ENCODE measurements at regions not wholly inside any gene's neighbourhood (a gene's known extent, or its start where the extent isn't known, plus 50 kb on each side); places are given as distances from the start of the nearest gene placed in this dataset.
"Not testable (repeated sequence)": the region's sequence is repeated elsewhere in the genome, so short reads cannot be mapped to it uniquely, and the experiment has no call there.

GRCh38 chr4:3867403-3868100, 101.4 kb downstream of the ADRA2C start:
- DNase-seq: no peak

DNA sequence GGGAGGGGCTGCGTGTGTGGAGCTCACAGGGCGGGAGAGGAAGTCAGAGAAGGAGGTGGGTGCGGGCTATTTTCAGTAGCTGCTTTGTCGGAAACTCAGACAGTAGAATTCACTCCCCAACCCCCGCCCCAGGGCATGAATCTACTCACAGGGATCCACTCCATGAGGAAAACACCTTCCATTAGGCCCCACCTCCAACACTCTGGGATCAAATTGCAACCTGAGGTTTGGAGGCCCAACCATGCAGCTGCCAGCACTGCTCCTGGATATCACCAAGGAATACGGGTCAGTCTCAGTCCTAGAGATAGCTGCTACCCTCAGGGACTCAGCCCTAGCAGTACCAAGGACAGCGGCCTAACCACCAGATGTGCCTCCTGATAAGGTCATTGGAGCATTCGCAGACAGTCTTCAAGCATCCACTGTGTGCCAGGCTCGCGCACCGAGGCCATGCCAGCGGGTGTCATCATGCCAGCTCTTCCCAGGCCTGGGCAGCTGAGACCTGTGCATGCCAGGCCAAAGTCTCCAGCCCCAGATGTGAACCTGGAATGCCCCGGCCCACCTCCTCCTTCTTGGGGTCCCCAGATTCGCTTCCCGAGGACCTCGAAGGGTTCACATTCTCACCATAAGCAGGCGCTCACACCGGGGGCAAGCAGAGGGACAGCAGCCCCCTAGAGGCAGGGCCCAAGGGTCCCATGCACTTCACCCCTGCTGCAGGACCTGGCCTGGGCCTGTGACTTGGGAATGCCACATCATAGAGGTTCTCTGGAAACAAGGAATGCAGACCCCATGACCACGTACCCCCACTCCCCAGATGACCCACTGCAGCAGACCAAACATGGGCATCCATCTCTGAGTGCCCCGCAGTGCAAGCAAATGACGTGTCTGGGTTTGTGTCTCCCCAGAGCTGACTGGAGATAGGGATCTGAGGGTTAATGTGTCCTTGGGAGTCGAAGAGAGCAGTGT, 102.3 kb downstream of the ADRA2C start:
- no peak for DNase-seq

DNA sequence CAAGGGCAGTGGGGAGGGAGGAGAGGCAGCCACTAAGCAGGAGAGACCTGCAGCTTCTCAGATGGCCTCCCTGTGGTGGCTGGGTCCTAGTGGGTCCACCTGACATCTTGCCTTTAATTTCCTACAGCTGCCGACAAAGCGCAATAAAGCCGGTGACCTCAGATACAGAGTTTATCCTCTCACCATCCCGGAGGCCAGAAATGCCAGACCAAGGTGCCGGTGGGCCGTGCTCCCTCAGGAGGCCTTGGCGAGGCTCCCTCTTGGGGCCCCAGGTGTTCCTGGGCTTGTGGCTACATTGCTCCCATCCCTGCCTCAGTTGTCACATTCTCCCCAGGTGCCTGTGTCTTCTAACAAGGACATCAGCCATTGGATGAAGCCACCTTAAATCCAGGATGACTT, 103.0 kb downstream of the ADRA2C start:
- DNase-seq: no peak

- no peak for DNase-seq
Observed at GRCh38 chr4:3869661-3870566, 103.7 kb downstream of the ADRA2C start.

- no peak for DNase-seq
Observed at GRCh38 chr4:3870567-3870962, 104.4 kb downstream of the ADRA2C start.

- DNase-seq: peak; percentile 59
Observed at GRCh38 chr4:3871181-3871852, 105.1 kb downstream of the ADRA2C start.

- no peak for DNase-seq
Observed at GRCh38 chr4:3871881-3872833, 106.0 kb downstream of the ADRA2C start.

GRCh38 chr4:3872834-3873313, 106.7 kb downstream of the ADRA2C start:
- no peak for DNase-seq

GRCh38 chr4:3873408-3874027, 107.3 kb downstream of the ADRA2C start:
- DNase-seq: no peak

- no peak for DNase-seq
Observed at GRCh38 chr4:3874028-3874415, 107.8 kb downstream of the ADRA2C start.

DNA sequence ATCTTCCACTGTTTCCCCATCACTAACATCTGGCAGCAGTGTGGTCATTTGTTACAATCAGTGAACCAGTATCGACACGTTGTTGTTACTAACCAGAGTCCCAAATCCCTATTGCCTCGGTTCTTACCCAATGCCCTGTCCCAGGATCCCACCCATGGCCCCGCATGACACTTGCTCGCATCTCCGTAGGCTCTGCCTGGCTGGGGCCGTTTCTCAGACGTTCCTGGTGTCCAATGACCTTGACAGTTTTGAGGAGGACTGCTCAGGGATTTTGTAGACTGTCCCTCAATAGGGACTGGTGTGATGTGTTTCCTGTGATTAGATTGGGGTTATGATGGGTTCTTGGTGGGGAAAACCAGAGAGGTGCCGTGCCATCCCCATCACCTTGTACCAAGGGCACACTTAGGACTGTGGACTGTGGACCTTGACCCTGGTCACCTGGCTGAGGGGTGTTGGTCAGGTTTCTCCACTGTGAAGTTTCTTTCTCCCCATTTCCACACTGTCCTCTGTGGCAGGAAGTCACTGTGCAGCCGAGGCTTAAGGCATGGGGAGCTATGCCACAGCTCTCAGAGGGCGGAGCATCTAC, 108.4 kb downstream of the ADRA2C start:
- DNase-seq: no peak

DNA sequence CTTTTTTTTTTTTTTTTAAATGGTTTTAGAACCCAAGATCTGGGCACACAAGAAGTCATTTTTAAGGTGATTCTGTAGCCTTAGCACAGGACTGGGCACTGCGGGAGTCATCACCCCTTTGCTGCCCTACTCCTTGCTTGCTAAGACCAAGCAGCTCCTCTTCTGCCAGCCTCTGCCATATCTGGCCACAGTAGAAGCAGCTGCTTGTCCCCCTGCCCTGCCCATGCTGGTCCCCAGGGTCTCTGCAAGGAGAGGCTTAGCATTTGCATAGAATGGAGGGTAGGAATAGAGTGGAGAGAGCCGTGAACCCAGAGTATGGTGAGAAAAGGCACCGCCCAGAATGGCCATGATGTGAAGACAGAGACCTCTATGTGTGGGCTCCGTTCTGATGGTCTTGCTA, 109.3 kb downstream of the ADRA2C start:
- DNase-seq: no peak

DNA sequence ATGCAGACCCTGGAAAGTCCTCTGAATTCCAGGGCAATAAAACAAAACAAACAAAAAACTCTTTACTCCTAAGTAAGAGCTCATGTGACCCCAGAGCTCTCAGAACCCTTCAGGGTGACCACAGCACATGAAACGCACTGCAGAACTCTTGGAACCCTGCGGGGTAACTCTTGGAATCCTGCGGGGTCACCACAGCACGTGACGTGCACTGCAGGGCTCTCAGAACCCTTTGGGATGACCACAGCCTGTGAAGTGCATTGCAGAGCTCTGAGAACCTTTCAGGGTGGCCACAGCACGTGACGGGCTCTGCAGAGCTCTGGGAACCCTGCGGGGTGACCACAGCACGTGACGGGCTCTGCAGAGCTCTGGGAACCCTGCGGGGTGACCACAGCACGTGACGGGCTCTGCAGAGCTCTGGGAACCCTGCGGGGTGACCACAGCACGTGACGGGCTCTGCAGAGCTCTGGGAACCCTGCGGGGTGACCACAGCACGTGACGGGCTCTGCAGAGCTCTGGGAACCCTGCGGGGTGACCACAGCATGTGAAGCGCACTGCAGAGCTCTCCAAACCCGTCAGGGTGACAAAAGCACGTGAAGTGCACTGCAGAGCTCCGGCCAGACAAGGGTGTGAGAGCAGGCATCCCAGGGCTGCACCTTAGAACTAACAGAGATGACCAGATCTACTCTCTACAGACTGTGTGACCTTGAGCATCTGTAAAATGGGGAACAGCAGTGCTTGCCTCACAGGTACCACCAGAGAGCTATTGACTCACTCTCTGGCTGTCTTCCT, 110.1 kb downstream of the ADRA2C start:
- DNase-seq: not testable (repeated sequence)

DNA sequence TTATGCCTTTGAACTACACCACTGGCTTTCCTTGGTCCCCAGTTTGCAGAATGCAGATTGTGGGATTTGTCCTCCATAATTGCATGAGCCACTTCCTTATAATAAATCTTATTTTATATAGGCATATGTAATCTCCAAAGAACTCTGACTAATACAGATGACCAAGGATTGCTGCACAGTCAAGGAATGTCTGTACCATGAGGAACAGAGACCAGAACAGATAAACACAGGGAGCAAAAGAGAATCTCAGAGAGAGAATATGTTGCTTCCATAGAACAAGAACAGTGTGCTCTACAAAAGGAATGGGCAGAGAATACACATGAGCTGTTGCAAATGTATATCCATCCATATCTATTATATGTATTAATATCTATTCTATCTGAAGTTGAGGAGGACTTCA, 111.1 kb downstream of the ADRA2C start:
- DNase-seq: no peak

- DNase-seq: no peak
Observed at GRCh38 chr4:3877868-3878267, 111.7 kb downstream of the ADRA2C start.

GRCh38 chr4:3878678-3879077, 112.5 kb downstream of the ADRA2C start:
- DNase-seq: no peak

DNA sequence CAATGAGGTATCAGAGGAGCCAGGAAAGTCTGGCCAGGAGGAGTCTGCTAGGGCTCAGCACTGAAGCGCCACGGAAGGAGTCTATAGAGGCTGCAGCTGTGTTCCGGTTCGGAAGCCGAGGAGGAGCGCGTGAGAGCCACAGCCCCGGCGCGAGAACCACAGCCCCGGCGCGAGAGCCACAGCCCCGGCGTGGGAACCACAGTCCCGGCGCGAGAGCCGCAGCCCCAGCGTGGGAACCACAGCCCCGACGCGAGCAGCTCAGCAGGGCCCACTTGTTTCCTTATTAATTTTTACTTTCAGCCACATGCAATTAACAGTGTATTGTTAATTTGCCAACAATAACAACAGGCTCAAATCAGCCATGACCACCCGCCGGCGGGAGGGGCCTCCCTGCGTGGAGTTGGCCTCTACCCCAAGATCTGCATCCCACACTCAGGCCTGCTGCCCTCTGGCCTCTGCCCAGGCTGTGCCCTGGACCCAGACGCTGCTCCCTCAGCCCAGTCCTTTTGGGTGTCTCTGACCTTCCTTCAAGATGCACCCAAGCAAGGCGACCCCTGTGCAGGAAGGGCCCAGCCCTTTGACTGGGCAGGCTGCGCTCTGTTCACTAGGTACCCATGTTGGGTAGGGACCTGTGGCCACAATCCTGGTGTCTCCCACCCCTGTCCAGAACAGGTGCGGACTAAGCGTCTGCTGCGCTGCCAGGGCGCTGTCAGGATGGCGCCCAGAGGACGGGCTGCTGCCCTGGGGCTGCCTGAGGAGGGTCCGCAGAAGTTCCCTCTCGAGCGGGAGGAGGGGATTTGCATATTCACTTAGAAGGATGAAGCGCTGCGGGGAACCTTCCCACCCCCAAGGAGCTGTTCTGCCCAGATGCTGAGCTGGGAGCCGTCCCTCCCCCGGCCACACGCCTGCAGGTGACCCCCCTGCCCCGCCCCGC, 113.8 kb downstream of the ADRA2C start:
- DNase-seq: no peak

DNA sequence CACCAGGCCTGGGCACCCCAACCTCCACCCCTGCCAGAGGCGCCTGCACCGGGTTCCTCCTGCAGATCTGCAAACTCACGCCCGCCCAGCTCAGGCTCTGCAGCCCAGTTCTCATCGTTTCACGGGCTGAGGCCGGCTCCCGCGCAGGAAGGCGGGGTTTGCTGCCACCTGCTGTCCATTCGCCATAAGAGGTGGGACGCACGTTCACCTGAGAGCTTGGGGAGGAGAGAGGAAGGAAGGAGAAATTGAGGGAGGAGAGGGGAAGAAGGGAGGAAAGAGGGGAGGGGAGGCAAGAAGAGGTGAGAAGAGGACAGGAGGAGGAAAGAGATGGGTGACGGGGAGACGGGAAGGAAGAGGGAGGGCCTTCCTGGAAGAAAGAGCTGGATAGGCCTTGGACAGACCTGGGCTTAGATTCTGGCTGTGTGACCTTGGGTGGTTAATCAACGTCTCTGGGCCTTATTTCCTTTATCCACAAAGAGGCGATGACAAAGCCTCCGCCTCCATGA, 114.5 kb downstream of the ADRA2C start:
- DNase-seq: peak; percentile 32

All from NCI-H1105 (cell line).